ENCODE measurements at regions not wholly inside any gene's neighbourhood (a gene's known extent, or its start where the extent isn't known, plus 50 kb on each side); places are given as distances from the start of the nearest gene placed in this dataset.
"Not testable (repeated sequence)": the region's sequence is repeated elsewhere in the genome, so short reads cannot be mapped to it uniquely, and the experiment has no call there.

GRCh38 chr13:65582160-65582559, 1648.0 kb downstream of the PCDH9 start (continued):
- TF ChIP-seq E2F1 (CRISPR knock-in tag; IDR thresholded peaks at IDR 0.05) = no peak
- no peak for TF ChIP-seq ZNF423 (CRISPR knock-in tag; IDR thresholded peaks at IDR 0.05)
- no peak for TF ChIP-seq ATF6 (CRISPR knock-in tag; IDR thresholded peaks at IDR 0.05)
- no peak for TF ChIP-seq EMX1 (CRISPR knock-in tag; IDR thresholded peaks at IDR 0.05)
- no peak for TF ChIP-seq NR1H2 (CRISPR knock-in tag; IDR thresholded peaks at IDR 0.05)
- no peak for TF ChIP-seq CDX4 (CRISPR knock-in tag; IDR thresholded peaks at IDR 0.05; ENCODE audit: borderline replicate concordance)
- TF ChIP-seq HMGA2 (CRISPR knock-in tag; IDR thresholded peaks at IDR 0.05) = no peak
- TF ChIP-seq TCF7 (CRISPR knock-in tag; IDR thresholded peaks at IDR 0.05; ENCODE audit: low read depth) = no peak
- TF ChIP-seq NR3C1 (CRISPR knock-in tag; conservative IDR thresholded peaks at IDR 0.05; ENCODE audit: low read depth) = no peak
- TF ChIP-seq MAX (CRISPR knock-in tag; IDR thresholded peaks at IDR 0.05) = no peak

- H3K4me1 Mint-ChIP-seq; POLR2A ChIA-PET; CTCF ChIA-PET; H3K36me3 Mint-ChIP-seq; H3K27ac Mint-ChIP-seq; H3K4me3 Mint-ChIP-seq; H3K27me3 Mint-ChIP-seq (ENCODE audit: low read depth); DNase-seq (ENCODE audit: low spot score); ATAC-seq: not testable (repeated sequence)
- H3K9me3 Mint-ChIP-seq = peaks cover 29% of the 10 kb centered on the region
These were observed 1665.6 kb downstream of the PCDH9 start for GRCh38 chr13:65564561-65564960.

- Mint-ChIP-seq H3K27ac (no peak overlapping the region), H3K4me1 (no peaks in the 10 kb centered on the region), H3K9me3 (peaks cover 46% of the 10 kb centered on the region), H3K4me3 (no peak overlapping the region), H3K27me3 (ENCODE audit: low read depth) (no peaks in the 10 kb centered on the region), H3K36me3 (peaks cover 25% of the 10 kb centered on the region)
- ChIA-PET POLR2A (no interaction called here), CTCF (no interaction called here)
- TF ChIP-seq ZNF671 (CRISPR knock-in tag; IDR thresholded peaks at IDR 0.05) = no peak
- ATAC-seq (no peak), DNase-seq (ENCODE audit: low spot score) (no peak)
These were observed 1667.8 kb downstream of the PCDH9 start for GRCh38 chr13:65562305-65562704.

GRCh38 chr13:65560936-65561335, 1669.2 kb downstream of the PCDH9 start:
- Mint-ChIP-seq H3K27ac (no peak overlapping the region), H3K27me3 (ENCODE audit: low read depth) (no peaks in the 10 kb centered on the region), H3K36me3 (peaks cover 25% of the 10 kb centered on the region), H3K9me3 (peaks cover 46% of the 10 kb centered on the region), H3K4me1 (no peaks in the 10 kb centered on the region), H3K4me3 (no peak overlapping the region)
- POLR2A ChIA-PET = no interaction called here
- ATAC-seq (no peak), DNase-seq (ENCODE audit: low spot score) (no peak)
- CTCF ChIA-PET = no interaction called here
- TF ChIP-seq HMGA2 (CRISPR knock-in tag; IDR thresholded peaks at IDR 0.05) = peak; percentile 93; the same call in 1 of the 2 replicates
- no peak for TF ChIP-seq ZNF416 (CRISPR knock-in tag; IDR thresholded peaks at IDR 0.05)
- TF ChIP-seq ZNF281 (CRISPR knock-in tag; IDR thresholded peaks at IDR 0.05) = no peak
